HG03135 (cell line): ENCODE measurements at regions not wholly inside any gene's neighbourhood (a gene's known extent, or its start where the extent isn't known, plus 50 kb on each side); places are given as distances from the start of the nearest gene placed in this dataset.
"Not testable (repeated sequence)": the region's sequence is repeated elsewhere in the genome, so short reads cannot be mapped to it uniquely, and the experiment has no call there.

ENCODE experiments used
- ATAC-seq: cut with Tn5 transposase; IDR thresholded peaks from one replicate; pipeline ENCODE4 v1.9.1; 2021; ENCODE audit warnings: mild to moderate bottlenecking, moderate library complexity; ENCODE audit not compliant: unreplicated experiment

DNA sequence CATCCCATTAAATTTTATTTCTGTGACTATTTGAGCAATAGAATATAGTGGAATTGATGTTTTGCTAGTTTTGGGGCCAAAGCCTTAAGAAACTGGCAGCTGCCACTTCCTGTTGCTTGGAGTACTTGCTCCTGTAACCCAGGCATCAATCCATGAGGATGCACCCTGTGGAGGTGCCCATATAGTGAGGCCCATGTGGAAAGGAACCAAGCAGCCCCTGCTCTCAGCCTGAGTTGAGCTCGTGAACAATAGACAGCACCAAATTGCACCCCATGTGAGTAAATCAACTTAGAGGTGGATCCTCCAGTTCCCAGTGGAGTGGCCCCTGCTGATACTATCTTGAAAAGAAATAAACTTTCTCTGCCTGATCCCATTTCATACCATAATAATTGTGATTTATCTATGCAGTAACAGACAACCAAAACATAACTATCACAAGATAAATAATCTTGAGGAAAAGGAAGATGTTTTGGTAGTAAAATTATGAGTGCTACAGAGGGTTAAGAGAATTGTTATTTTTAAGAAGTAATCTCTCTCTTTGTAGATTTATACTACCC lies 481.9 kb downstream of the TBC1D32 start:
- no peak for ATAC-seq

DNA sequence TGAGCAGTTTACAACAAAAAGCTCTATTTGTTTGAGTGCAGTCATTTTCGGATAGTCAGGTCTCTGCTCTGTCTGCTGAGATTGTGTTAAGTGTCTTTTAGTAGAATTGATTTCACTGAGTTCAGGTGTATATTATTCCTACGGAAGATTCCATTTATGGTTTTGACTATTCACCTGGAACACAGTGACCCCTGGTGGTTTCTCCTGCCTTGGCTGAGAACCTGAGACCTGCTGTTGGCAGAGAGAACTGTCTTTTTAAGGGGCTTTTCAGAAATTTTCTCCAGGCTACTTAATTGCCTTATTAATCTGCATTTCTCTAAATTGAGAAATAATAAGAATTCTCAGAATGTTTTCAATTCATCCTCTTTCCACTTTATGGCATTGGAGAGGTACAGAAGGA lies 508.0 kb downstream of the TBC1D32 start:
- no peak for ATAC-seq

DNA sequence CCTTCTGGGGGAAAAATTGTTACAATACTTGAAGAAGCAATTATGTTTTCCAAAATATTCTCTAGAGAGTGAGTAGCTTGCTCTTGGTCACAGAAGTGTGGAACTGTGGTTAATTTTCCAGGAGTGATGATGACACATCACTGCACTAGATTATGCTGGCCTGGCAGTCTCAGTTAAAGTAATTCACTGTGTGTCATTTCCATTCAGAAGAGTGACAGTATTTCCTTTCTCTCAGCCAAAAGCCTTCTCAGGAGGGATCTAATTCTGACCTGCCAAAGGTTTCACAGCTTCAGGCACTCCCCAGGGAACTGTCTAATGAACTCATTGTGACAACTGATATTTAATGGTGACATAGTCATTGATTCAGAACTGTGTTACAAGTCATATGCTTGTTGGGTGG lies 517.5 kb downstream of the TBC1D32 start:
- ATAC-seq: no peak

DNA sequence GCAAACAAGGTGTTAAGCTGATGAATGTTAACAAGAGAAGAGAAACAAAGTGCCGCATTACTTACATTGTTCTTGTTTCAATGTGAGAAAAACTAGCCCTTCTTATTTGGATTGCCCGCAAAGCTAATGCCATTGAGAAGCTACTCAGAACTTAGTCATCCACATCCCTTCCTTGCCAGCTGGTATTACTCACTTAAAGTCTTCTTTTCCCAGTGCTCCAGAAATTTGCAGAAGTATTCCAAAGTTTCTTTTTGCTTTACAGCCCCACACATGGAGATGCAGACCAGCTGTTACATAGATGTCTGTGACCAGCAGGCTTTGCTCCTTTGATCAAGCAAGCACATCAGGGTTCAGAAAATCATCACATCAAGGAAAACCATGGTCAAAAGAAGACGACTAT lies 529.0 kb downstream of the TBC1D32 start:
- no peak for ATAC-seq

DNA sequence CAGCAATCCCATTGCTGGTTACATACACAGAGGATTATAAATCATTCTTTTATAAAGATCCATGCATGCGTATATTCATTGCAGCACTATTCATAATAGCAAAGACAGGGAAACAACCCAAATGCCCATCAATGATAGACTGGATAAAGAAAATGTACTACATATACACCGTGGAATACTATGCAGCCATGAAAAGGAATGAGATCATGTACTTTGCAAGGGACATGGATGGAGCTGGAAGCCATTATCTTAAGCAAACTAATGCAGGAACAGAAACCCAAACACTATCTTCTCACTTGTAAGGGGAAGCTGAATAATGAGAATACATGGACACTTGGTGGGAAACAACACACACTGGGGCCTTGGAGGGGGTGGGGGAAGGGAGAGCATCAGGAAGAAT lies 529.7 kb downstream of the TBC1D32 start:
- no peak for ATAC-seq

DNA sequence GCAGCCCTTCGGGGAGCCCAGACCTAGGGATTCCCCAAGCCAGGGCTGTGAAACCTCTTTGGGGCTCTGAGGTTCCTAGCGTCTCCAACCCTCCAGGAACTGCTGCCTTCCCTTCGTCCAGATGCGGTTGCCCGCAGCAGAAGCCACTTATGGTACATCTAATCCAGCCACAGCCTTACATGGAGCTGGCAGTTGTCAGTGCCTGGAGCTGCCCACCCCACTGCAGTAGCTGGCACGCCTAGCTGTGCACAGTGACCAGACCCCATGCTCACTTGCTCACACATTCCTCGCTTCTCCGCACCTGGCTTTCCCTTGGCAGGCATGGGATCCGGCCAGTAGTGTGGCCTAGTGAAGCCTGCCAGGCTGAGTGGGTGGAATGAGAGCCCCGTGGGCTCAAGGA lies 547.6 kb downstream of the TBC1D32 start:
- no peak for ATAC-seq

DNA sequence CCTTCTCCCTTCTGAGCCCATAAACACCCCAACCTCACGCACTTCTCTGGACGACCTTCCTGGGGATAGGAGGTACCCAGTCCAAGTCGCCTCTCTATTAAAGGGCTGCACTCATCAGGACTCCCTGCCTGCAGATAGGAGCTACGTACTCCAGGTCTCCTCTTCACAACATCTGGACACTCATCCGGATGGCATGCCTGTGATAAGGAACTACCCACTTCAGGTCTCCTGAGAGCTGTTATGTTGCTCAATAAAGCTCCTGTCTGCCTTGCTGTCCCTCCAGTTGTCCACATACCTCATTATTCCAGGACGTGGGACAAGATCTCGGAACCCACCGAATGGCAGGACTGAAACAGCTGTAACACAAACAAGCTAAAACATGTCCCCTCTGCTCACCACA lies 548.0 kb downstream of the TBC1D32 start:
- ATAC-seq: no peak

DNA sequence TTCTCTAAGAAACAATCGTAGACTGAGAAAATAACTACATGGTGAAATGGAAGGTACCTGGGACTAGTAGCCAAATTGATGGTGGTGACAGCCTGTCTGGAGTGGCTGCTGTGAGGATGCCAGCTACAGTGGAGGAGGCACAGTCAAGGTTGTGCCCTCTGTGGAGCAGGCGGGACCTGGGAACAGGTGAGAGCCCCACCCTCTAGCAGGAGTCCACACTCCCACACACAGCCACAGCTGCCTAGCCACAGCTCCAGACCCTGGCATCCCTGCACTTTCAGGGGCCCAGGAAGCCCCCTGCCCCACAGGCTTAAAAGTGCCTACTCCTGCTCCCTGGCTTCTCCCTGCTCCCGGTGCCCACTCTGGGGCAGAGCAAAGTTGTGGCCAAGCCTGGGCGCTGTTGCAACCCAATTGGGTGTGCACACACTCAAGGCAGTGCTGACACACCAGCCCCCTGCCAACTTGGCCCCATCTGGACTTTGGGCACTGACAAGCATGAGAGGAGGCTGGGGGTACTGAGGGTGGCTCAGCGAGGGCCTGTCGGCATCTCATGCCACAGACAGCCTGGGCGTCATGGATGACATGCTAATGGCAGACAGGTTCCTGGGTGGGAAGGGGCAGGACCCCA lies 548.7 kb downstream of the TBC1D32 start:
- ATAC-seq: no peak

DNA sequence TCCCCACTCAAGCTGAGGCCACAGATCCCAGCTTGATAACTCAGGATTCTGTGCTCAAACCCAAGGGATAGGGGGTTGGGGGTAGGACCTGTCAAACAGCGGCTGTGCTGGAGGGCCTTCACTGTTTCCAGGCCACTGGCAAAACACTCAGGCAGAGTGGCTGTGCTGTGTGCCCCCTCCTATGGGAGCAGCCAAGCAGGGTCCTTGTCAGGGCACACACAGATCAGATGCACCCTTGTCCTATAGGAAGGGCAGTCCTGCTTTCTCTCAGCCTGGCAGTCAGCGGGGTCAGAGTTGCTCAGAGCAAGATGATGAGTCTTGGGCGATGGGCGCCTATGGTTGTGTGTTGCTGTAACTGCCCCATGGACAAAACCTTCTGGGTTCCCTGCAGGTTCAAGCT lies 554.8 kb downstream of the TBC1D32 start:
- no peak for ATAC-seq

DNA sequence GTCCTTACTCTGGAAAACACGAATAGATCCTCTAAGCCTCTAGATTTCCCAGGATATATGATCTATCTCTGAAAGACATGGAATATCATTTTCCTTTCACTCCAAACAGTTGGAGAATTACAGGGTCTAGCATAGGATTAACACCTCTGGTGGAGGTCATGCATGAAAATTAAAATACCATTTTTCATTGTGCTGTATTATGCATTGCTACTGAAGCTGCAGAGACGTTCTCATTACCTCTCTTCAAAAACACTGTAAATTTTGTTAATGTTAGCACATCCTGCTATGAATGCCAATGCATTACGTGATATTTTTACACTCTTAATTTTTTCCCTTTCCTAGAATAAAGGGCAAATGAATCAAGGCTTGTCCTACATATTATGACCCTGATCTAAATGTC lies 558.6 kb downstream of the TBC1D32 start:
- ATAC-seq: no peak

DNA sequence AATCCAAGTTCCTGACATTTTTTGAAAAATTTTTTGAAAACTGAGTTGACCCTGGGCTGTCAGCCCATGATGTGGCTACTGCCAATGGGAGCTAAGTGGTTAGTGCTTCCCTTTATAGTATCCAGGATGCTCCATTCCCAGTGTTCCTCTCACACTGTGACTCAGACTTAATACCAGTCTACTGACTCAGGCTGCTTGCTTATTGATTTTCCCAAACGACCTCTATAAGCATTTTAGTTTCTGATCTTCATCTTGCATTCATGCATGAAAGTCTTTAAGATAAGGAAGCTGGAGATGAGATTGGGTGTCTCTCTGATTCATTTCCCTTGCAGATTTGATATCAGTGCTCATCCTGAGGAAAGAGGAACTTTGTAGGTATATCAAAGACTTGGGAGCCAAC lies 560.0 kb downstream of the TBC1D32 start:
- no peak for ATAC-seq

DNA sequence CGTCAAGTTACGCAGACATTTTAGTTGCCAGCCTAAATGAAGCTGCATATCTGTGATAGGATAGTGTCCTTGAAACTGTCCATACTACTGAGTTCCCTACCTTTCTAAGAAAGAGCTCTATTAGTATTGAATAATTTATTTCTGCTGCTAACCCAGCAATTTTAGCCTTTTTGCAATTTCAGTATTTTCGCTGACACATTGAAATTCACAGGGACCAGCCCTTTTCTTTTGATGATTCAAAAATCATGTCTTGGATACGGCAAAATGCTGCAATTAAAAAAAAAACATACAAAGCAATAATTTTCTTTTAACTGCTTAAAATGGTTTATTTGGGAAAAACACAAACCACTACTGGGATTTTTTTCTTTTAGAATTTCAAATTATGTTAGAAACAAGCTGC lies 563.3 kb downstream of the TBC1D32 start:
- ATAC-seq: no peak

DNA sequence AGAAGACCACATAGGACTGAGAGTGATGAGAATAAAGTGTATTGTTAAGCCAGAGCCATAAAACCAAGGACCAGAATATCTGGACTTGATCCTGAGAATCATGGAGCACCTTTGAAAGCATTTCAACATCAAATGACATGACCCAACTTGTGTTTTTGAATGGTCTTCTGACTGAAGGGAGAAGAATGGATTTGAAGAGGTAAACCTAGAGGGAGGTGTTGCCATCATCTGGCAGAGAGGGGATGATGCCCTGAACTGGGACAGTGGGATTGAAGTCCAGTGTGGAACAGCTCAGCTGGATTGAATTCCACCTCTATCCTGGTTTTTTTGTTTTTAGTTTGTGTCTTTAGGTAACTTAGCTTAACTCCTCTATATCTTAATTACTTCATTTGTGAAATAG lies 570.0 kb downstream of the TBC1D32 start:
- no peak for ATAC-seq

DNA sequence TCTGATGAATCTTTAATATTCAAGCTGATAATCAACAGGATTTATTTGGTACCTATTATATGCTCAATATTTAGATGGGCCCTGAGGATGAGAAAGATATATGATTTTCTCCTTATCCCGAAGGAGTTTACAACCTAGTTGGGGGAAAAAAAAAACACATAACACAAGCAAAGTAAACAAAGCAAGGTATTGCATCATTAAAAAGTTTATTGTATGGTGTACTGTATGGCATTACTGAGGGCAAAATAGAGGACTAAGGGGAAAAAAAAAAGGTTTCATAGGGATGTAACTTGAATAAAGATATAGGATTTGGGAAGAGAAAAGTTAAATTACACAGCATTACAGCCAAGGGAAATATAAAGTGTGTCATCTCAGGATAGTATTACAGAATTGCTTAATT lies 574.7 kb downstream of the TBC1D32 start:
- no peak for ATAC-seq

DNA sequence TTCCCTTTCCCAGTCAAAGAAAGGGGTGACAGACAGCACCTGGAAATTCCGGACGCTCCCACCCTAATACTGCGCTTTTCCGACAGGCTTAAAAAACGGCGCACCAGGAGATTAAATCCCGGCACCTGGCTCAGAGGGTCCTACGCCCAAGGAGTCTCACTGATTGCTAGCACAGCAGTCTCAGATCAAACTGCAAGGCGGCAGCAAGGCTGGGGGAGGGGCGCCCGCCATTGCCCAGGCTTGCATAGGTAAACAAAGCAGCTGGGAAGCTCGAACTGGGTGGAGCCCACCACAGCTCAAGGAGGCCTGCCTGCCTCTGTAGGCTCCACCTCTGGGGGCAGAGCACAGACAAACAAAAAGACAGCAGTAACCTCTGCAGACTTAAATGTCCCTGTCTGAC lies 585.7 kb downstream of the TBC1D32 start:
- ATAC-seq: not testable (repeated sequence)

DNA sequence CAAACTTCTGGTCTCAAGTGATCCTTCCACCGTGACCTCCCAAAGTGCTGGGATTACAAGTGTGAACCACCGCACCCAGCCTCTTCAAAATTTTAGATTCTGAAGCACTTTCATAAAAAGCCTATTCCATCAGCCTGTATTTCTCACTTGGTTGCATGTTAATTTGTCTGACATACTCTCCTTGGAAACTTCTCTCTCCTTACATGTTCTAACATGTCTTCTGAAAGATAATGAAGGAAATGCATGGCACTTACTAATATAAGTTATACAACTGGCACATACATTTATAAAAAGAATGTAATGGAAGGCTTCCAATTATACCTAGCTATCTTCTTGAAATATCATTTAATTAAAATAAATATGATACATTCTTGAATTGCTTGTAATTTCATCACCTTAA lies 597.5 kb downstream of the TBC1D32 start:
- ATAC-seq: no peak

DNA sequence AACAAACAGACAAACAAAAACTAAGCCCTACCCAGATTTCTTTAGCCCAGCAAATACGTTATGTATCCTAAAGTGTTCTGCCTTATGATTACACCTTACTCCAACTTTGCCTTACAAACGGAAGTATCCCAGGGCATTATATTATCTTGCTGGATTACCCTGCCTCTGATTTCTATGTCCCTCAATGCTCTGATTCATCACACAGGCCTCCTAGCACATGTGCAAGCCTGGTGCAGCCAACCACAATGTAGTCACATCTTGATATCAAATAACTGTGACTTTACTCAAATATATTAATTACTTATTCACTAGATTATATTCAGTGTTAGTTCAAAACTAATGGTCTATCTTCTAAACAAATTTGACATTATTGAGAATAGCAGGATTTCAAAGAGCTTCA lies 598.6 kb downstream of the TBC1D32 start:
- no peak for ATAC-seq

DNA sequence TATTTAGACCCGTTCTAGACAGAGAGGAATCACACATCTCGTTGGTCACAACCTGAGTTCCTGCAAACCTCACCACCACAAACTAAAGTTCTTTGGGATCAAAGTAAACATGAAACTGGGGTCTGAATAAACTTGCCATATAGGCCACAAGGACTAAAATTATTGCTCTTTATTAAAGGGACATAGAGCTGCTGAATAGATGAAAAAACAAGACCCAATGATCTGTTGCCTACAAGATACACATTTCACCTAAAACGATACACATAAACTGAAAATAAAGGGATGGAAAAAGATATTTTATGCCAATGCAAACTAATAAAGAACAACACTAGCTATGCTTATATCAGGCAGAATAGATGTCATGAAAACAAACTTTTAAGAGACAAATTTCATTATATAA lies 623.0 kb downstream of the TBC1D32 start:
- no peak for ATAC-seq

DNA sequence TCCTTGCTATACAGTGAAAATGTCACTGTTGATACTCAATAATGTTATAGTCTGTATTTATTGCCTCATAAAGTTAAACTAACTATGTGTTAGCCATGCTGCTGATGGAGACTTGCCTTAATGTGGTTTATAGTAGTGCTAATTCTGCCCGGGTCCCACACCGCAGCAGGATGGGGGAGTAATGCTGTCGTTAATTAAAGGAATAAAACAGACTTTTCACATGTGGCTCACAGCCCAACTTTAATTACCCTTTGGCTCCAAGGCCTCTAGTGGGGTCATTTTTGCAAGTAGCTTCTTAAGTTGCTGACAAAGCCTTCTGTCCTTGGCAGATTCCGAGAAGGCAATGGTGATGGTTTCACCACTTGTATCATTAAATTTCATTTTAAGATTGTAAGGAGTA lies 634.3 kb downstream of the TBC1D32 start:
- ATAC-seq: no peak

DNA sequence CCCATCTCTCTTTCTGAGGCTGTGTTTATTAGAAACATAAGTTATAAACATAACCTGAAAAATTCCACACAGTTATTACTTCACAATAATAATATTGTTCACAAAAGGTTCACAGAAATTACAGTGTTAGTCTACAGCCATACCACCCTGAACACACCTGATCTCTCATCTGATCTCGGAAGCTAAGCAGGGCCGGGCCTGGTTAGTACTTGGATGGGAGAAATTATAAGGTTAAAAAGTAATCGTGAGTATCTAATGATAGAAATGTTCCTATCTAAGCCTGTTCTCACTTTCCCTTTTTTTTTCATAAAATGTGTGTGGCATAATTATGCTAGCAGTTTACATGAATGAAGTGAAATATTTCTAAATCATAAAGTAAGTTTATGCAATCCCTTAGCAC lies 647.8 kb downstream of the TBC1D32 start:
- no peak for ATAC-seq

DNA sequence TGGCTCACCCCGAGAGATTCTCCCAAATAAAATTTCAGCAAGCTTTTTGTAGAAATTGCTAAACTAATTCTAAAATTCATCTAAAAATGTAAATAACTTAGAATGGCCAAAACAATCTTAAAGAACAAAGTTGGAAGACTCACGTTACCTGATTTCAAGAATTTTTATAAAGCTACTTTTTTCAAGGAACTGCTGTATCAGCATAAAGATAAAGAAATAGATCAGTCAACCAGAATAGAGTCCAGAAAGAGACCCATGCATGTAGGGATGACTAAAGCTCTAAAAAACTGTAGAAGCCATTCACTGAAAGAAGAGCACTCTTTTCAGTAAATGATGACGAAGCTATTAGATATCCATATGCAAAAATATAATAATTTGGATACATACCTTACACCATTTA lies 652.1 kb downstream of the TBC1D32 start:
- ATAC-seq: no peak

DNA sequence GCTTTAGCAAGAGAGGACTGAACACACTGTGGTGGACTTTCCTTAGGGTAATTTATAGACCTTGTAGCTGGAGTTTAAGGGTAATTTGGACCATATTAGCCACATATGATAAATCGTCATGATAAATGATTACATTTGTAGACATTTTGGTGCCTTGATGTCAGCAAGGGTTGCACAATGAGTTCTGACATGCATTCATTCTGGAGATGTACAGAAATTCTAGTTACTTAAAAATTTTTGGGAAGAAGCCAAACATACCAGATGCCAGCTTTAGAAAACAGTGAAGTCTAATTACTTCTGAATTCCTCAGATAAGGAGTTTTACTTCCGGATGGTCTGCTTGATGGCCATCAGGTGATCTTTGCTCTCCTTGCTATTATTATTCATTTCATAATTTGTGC lies 653.1 kb downstream of the TBC1D32 start:
- ATAC-seq: no peak

DNA sequence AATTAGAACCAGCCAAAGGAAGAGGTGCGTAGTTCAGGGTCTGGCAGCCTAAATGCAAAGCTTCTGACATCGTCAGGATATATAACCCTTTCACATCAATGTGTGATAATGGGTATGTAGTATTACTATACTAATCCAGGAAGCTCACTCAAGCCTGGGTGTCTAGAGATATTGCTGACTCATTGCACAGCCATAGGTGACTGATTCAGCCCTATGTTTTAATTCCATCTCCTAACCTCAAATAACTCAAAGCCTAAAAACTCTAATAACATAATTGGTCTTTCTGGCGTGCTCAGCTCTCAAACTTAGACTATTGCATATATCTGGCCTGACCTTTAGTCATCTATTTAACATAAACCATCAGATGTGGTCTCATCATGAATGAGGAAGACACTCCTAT lies 658.4 kb downstream of the TBC1D32 start:
- ATAC-seq: no peak
